Vagina (tissue), 2 donors: ENCODE measurements at regions not wholly inside any gene's neighbourhood (a gene's known extent, or its start where the extent isn't known, plus 50 kb on each side); places are given as distances from the start of the nearest gene placed in this dataset.

Experiments used
- DNase-seq, 2 donors: peaks; one replicate each; pipeline ENCODE4 v3.0.0-alpha.2; 2017; ENCODE audit errors: extremely low spot score in 2 of 2
- H3K27ac ChIP-seq: fragments of 200-600 bp; sonication (generic); one replicate; pipeline ENCODE4 v1.5.1; 2019
- H3K27me3 ChIP-seq: fragments of 200-600 bp; sonication (generic); one replicate; pipeline ENCODE4 v1.5.1; 2019
- H3K36me3 ChIP-seq, 2 donors: fragments of 200-600 bp; sonication (generic); one replicate each; pipeline ENCODE4 v1.5.1; 2017 to 2019
- H3K4me1 ChIP-seq: fragments of 200-600 bp; sonication (generic); one replicate; pipeline ENCODE4 v1.5.1; 2019
- H3K4me3 ChIP-seq, 2 donors: fragments of 200-600 bp; sonication (generic); 1 replicate in 1 of 2; 2 replicates in 1 of 2; pipeline ENCODE4 v1.5.1; 2016 to 2019
- H3K9me3 ChIP-seq: fragments of 200-600 bp; sonication (generic); one replicate; pipeline ENCODE4 v1.5.1; 2019
- POLR2A ChIP-seq, 2 donors: fragments of 450-650 bp; IDR thresholded peaks; one replicate each; pipeline ENCODE4 v1.6.1; 2017; ENCODE audit warnings: antibody characterized with exemption in 2 of 2, mild to moderate bottlenecking in 2 of 2, moderate library complexity in 2 of 2
- POLR2AphosphoS5 ChIP-seq, 2 donors: sonication (generic); formaldehyde crosslinking; IDR thresholded peaks; one replicate each; pipeline ENCODE4 v1.9.0; 2017; ENCODE audit warnings: antibody characterized with exemption in 2 of 2, mild to moderate bottlenecking in 2 of 2, low read depth in 1 of 2; ENCODE audit not compliant: insufficient read depth in 1 of 2
- intact Hi-C: fragments of 100-400 bp; cut with DNase I; formaldehyde crosslinking; loops from one replicate; pipeline ENCODE4 v1.15.1; 2023
- TF ChIP-seq, protein P1 (sequence below), 3 experiments: fragments of 450-650 bp in 2 of 3; fragments of 200-600 bp in 1 of 3; sonication (generic) in 1 of 3; IDR thresholded peaks; one replicate each; pipeline ENCODE4 v1.5.1; 2017 to 2019; ENCODE audit warnings: antibody characterized with exemption in 3 of 3, mild to moderate bottlenecking in 2 of 3, moderate library complexity in 2 of 3

DNA sequence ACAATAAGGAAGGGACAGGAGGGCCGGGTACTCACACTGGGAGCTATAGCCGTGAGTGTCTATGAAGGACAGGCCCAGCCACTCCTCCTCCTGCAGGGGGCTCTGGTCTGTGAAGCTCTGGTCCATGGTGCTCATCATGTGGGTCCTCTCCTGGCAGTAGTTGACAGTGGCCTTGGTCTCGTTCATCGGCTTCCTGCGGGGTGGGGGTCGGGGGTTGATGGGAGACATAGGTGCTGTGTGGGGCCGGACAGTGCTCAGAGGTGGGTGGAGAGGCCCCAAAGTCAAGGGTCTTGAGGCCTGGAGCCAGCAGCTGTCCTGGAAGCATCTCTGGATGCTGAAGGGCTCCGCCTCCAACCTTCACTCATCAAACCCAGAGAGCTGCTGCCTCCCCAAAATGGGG lies 260.4 kb downstream of the PTPRU start:
- no peak overlapping the region for H3K27ac ChIP-seq
- DNase-seq = peak in 1 of 2 donors; percentile 88
- no peaks in the 10 kb centered on the region for H3K9me3 ChIP-seq
- H3K4me1 ChIP-seq = no peaks in the 10 kb centered on the region
- no peaks in the 10 kb centered on the region for H3K36me3 ChIP-seq
- intact Hi-C loops = no loop called here
- no peak overlapping the region for H3K4me3 ChIP-seq
- TF ChIP-seq, protein P1, sequence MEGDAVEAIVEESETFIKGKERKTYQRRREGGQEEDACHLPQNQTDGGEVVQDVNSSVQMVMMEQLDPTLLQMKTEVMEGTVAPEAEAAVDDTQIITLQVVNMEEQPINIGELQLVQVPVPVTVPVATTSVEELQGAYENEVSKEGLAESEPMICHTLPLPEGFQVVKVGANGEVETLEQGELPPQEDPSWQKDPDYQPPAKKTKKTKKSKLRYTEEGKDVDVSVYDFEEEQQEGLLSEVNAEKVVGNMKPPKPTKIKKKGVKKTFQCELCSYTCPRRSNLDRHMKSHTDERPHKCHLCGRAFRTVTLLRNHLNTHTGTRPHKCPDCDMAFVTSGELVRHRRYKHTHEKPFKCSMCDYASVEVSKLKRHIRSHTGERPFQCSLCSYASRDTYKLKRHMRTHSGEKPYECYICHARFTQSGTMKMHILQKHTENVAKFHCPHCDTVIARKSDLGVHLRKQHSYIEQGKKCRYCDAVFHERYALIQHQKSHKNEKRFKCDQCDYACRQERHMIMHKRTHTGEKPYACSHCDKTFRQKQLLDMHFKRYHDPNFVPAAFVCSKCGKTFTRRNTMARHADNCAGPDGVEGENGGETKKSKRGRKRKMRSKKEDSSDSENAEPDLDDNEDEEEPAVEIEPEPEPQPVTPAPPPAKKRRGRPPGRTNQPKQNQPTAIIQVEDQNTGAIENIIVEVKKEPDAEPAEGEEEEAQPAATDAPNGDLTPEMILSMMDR (IDR thresholded peaks at IDR 0.05) = no peak
- TF ChIP-seq POLR2AphosphoS5 (IDR thresholded peaks at IDR 0.05; ENCODE audit: insufficient read depth in 1 of 2, low read depth in 1 of 2) (no peak), POLR2A (IDR thresholded peaks at IDR 0.05) (no peak)
- H3K27me3 ChIP-seq = no peaks in the 10 kb centered on the region

DNA sequence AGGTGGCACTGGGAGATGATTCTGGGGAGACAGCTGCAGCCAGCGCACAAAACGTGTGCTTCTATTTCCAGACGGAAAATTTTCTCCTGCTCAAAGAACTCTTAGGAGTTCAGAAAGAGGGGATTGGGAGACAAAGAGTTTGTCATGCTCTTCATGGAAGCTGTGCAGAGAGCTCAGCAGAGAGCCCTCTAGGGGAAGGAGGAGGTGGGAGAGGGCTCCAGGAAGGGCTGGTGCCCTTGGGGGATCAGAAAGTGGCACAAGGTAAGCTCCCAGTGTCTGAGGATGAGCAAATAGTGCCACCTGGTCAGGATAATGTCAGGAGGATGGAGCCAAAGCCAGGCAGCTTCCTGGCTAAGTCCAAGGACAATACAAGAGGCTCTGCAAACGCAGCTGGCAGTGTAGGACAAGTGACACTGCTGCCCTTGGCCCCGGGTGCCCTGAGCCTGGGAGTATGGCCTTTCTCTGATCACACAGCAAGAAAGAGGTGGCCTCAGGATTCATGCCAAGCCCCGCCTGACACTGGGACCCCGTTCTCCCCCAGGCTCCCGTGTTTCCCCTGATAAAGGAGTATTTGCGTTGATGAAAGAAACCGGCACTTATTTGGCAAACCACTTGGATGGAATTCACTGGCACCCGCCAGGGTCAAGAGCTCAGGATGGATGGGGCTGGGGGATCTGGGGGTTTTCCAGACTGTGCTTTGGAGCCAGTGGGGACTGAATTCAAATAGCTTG lies 254.0 kb downstream of the PTPRU start:
- no peak overlapping the region for H3K4me3 ChIP-seq
- H3K4me1 ChIP-seq = no peaks in the 10 kb centered on the region
- no peaks in the 10 kb centered on the region for H3K36me3 ChIP-seq
- intact Hi-C loops = no loop called here
- TF ChIP-seq, protein P1 (IDR thresholded peaks at IDR 0.05) = no peak
- TF ChIP-seq POLR2A (IDR thresholded peaks at IDR 0.05) (no peak), POLR2AphosphoS5 (IDR thresholded peaks at IDR 0.05; ENCODE audit: insufficient read depth in 1 of 2, low read depth in 1 of 2) (no peak)
- no peaks in the 10 kb centered on the region for H3K27me3 ChIP-seq
- DNase-seq = peak; percentile 29 to 74
- no peaks in the 10 kb centered on the region for H3K9me3 ChIP-seq
- H3K27ac ChIP-seq = no peak overlapping the region

DNA sequence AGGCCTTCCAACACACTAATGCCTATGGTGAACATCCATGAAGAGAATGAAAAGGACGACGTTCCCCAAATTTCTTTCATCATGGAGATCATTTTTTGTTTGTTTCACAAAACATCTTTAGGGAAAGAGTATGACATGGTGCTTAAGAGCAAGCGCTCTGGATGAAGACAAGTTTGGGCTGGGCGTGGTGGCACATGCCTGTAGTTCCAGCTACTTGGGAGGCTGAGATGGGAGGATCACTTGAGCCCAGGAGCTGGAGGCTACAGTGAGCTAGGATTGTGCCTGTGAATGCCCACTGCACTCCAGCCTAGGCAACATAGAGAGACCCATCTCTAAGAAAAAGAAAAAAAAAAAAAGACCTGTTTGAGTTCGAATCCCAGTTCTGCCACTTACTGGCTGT lies 253.1 kb downstream of the PTPRU start:
- Histone ChIP-seq H3K27ac (no peak overlapping the region), H3K27me3 (no peaks in the 10 kb centered on the region), H3K36me3 (no peaks in the 10 kb centered on the region), H3K4me1 (no peaks in the 10 kb centered on the region), H3K4me3 (no peak overlapping the region), H3K9me3 (no peaks in the 10 kb centered on the region)
- no peak for DNase-seq
- intact Hi-C loops = no loop called here
- no peak for TF ChIP-seq POLR2AphosphoS5 (IDR thresholded peaks at IDR 0.05; ENCODE audit: insufficient read depth in 1 of 2, low read depth in 1 of 2)
- TF ChIP-seq, protein P1 (IDR thresholded peaks at IDR 0.05) = no peak
- TF ChIP-seq POLR2A (IDR thresholded peaks at IDR 0.05) = no peak

DNA sequence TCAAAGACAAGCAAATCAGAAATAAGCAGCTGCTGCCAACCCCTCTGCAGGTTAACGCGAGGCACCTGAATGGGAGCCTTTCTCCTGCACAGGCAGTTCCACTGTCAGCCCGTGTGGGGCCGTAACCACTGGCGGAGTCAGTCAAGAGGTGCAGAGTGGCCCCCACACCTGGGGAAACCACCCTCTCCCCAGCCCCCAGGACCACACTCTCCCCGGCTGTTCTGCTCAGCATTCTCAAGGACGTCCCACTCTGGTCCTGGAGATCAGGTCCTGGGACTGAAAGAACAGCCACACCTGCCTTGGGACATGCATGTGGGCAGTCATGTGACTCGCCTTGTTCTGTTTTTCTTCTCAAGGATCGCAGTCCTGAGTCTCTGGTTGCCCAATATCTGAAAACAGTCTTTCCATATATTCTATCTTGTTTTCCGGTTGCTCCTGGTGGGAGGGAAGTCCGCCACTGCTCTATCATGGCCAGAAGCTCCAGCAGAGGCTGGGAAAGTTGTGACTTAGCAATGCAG lies 252.5 kb downstream of the PTPRU start:
- Histone ChIP-seq H3K36me3 (no peaks in the 10 kb centered on the region), H3K27ac (no peak overlapping the region), H3K4me3 (no peak overlapping the region), H3K27me3 (no peaks in the 10 kb centered on the region), H3K9me3 (no peaks in the 10 kb centered on the region), H3K4me1 (no peaks in the 10 kb centered on the region)
- peak; percentile 44 to 64 for DNase-seq
- no peak for TF ChIP-seq POLR2AphosphoS5 (IDR thresholded peaks at IDR 0.05; ENCODE audit: insufficient read depth in 1 of 2, low read depth in 1 of 2)
- intact Hi-C loops = no loop called here

DNA sequence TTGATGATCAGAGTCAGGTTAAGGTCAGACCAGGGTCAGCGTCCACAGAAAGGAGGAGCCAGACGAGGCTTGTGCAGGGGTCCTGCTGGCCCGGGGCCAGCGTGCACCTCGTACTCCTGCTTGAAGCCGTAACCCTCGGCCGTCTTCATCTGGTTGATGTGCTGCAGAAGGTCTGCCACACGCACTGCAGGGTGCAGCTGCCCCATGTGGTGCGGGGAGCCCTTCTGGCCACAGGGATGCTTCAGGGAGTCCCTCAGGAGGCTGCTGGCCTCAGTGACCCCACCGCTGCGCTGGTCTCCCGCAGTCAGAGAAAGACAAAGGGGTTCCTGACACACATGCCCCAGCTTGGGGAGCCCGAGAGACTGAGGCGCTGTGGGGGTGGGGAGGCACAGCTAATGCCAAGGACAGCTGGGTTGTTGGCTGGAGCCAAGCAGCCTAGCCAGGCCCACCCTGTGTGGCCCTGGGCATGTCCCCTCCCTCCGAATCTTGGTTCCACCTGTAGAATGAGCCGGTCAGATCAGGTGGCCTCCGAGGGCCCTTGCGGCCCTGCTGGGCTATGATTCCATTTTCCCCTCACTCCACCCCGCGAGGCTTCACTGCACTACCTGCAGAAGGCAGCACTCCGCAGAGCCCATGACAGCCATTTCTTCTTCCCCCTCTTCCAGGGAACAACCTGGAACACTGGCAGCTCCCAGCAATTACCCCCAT lies 251.9 kb downstream of the PTPRU start:
- Histone ChIP-seq H3K36me3 (no peaks in the 10 kb centered on the region), H3K9me3 (no peaks in the 10 kb centered on the region), H3K27ac (no peak overlapping the region), H3K4me3 (no peak overlapping the region), H3K27me3 (no peaks in the 10 kb centered on the region), H3K4me1 (no peaks in the 10 kb centered on the region)
- DNase-seq = peak; percentile 52 to 77
- TF ChIP-seq POLR2A (IDR thresholded peaks at IDR 0.05) (no peak), POLR2AphosphoS5 (IDR thresholded peaks at IDR 0.05; ENCODE audit: insufficient read depth in 1 of 2, low read depth in 1 of 2) (no peak)
- intact Hi-C loops = no loop called here

DNA sequence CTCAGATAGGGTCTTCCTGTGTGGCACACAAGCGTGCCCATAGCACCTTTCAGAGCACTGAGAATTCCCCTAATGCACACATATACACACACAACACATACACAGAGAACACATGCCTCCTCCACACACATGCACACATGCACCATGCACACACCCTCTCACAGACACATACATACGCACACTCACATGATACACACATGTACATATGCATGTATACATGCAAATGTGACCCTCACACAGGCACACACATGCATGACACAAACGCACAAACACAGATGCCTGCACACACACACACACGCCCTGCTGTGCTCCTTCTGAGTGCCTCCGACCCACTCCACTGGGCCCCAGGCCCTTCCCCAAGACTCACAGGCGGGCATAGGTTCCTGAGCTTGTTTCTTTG lies 251.0 kb downstream of the PTPRU start:
- Histone ChIP-seq H3K27ac (no peak overlapping the region), H3K4me1 (no peaks in the 10 kb centered on the region), H3K36me3 (no peaks in the 10 kb centered on the region), H3K4me3 (no peak overlapping the region), H3K27me3 (no peaks in the 10 kb centered on the region), H3K9me3 (no peaks in the 10 kb centered on the region)
- peak; percentile 27 to 67 for DNase-seq
- TF ChIP-seq POLR2A (IDR thresholded peaks at IDR 0.05) (no peak), POLR2AphosphoS5 (IDR thresholded peaks at IDR 0.05; ENCODE audit: insufficient read depth in 1 of 2, low read depth in 1 of 2) (no peak)
- TF ChIP-seq, protein P1 (IDR thresholded peaks at IDR 0.05) = no peak
- intact Hi-C loops = no loop called here
